ENCODE measurements at regions not wholly inside any gene's neighbourhood (a gene's known extent, or its start where the extent isn't known, plus 50 kb on each side); places are given as distances from the start of the nearest gene placed in this dataset.

GRCh38 chr3:72186400-72186855, 401.5 kb upstream of the PROK2 start:
- TF ChIP-seq EZH2 (IDR thresholded peaks at IDR 0.05; ENCODE audit: low read depth, unreplicated experiment) (no peak), CTCF (conservative IDR thresholded peaks at IDR 0.05; ENCODE audit: low read depth in 2 of 2) (no peak), POLR2AphosphoS5 (IDR thresholded peaks at IDR 0.05; ENCODE audit: low read depth) (no peak), CREB1 (CRISPR knock-in tag; IDR thresholded peaks at IDR 0.05; ENCODE audit: low read depth) (no peak), EZH2phosphoT487 (IDR thresholded peaks at IDR 0.05; ENCODE audit: unreplicated experiment) (no peak)
- TF ChIP-seq, protein P1, sequence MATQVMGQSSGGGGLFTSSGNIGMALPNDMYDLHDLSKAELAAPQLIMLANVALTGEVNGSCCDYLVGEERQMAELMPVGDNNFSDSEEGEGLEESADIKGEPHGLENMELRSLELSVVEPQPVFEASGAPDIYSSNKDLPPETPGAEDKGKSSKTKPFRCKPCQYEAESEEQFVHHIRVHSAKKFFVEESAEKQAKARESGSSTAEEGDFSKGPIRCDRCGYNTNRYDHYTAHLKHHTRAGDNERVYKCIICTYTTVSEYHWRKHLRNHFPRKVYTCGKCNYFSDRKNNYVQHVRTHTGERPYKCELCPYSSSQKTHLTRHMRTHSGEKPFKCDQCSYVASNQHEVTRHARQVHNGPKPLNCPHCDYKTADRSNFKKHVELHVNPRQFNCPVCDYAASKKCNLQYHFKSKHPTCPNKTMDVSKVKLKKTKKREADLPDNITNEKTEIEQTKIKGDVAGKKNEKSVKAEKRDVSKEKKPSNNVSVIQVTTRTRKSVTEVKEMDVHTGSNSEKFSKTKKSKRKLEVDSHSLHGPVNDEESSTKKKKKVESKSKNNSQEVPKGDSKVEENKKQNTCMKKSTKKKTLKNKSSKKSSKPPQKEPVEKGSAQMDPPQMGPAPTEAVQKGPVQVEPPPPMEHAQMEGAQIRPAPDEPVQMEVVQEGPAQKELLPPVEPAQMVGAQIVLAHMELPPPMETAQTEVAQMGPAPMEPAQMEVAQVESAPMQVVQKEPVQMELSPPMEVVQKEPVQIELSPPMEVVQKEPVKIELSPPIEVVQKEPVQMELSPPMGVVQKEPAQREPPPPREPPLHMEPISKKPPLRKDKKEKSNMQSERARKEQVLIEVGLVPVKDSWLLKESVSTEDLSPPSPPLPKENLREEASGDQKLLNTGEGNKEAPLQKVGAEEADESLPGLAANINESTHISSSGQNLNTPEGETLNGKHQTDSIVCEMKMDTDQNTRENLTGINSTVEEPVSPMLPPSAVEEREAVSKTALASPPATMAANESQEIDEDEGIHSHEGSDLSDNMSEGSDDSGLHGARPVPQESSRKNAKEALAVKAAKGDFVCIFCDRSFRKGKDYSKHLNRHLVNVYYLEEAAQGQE (IDR thresholded peaks at IDR 0.05; ENCODE audit: unreplicated experiment), result no peak
